ENCODE measurements at regions not wholly inside any gene's neighbourhood (a gene's known extent, or its start where the extent isn't known, plus 50 kb on each side); places are given as distances from the start of the nearest gene placed in this dataset.

GRCh38 chr16:80287674-80288073, 253.1 kb upstream of the DYNLRB2 start:
- TF ChIP-seq EZH2phosphoT487 (IDR thresholded peaks at IDR 0.05; ENCODE audit: borderline replicate concordance, low read length) (no peak), CTCF (conservative IDR thresholded peaks at IDR 0.05; ENCODE audit: low read depth, low read length) (no peak), EZH2 (IDR thresholded peaks at IDR 0.05; ENCODE audit: low read length, unreplicated experiment) (no peak)
- ChIA-PET CTCF (no interaction called here), POLR2A (ENCODE audit: unreplicated experiment) (no interaction called here)
- Histone ChIP-seq H3K27ac (ENCODE audit: low read length) (no peak overlapping the region), H3K27me3 (ENCODE audit: low read length) (no peaks in the 10 kb centered on the region), H3K9ac (ENCODE audit: low read length) (no peak overlapping the region), H3K9me3 (ENCODE audit: low read length) (no peaks in the 10 kb centered on the region), H3K4me2 (ENCODE audit: low read length) (no peak overlapping the region), H2AFZ (ENCODE audit: low read length) (no peak overlapping the region), H3K36me3 (ENCODE audit: low read depth, low read length) (no peaks in the 10 kb centered on the region), H3K4me1 (ENCODE audit: insufficient read depth, low read length) (no peaks in the 10 kb centered on the region), H3K9me2 (replicated peaks; ENCODE audit: low read length) (no peaks in the 10 kb centered on the region), H3F3A (ENCODE audit: low read length, unreplicated experiment) (no peaks in the 10 kb centered on the region), H3K79me2 (ENCODE audit: low read length) (no peaks in the 10 kb centered on the region), H3K4me3 (ENCODE audit: low read length) (no peak overlapping the region), H4K20me1 (ENCODE audit: low read length) (no peaks in the 10 kb centered on the region)
- DNase-seq (no peak), ATAC-seq (no peak)
- BruUV-seq (replicated peaks), result no TSS peak
- intact Hi-C loops (cut with micrococcal nuclease), result no loop called here

GRCh38 chr16:80285104-80285503, 255.7 kb upstream of the DYNLRB2 start:
- TF ChIP-seq EZH2phosphoT487 (IDR thresholded peaks at IDR 0.05; ENCODE audit: borderline replicate concordance, low read length) (no peak), CTCF (conservative IDR thresholded peaks at IDR 0.05; ENCODE audit: low read depth, low read length) (no peak), EZH2 (IDR thresholded peaks at IDR 0.05; ENCODE audit: low read length, unreplicated experiment) (no peak)
- Histone ChIP-seq H3K27ac (ENCODE audit: low read length) (no peak overlapping the region), H3K9ac (ENCODE audit: low read length) (no peak overlapping the region), H3F3A (ENCODE audit: low read length, unreplicated experiment) (no peaks in the 10 kb centered on the region), H2AFZ (ENCODE audit: low read length) (no peak overlapping the region), H4K20me1 (ENCODE audit: low read length) (no peaks in the 10 kb centered on the region), H3K79me2 (ENCODE audit: low read length) (no peaks in the 10 kb centered on the region), H3K4me3 (ENCODE audit: low read length) (no peak overlapping the region), H3K9me2 (replicated peaks; ENCODE audit: low read length) (no peaks in the 10 kb centered on the region), H3K36me3 (ENCODE audit: low read depth, low read length) (no peaks in the 10 kb centered on the region), H3K4me1 (ENCODE audit: insufficient read depth, low read length) (no peaks in the 10 kb centered on the region), H3K9me3 (ENCODE audit: low read length) (no peaks in the 10 kb centered on the region), H3K4me2 (ENCODE audit: low read length) (no peak overlapping the region), H3K27me3 (ENCODE audit: low read length) (no peaks in the 10 kb centered on the region)
- ChIA-PET CTCF (no interaction called here), POLR2A (ENCODE audit: unreplicated experiment) (no interaction called here)
- DNase-seq (no peak), ATAC-seq (no peak)
- BruUV-seq (replicated peaks), result no TSS peak
- intact Hi-C loops (cut with micrococcal nuclease), result no loop called here

- Histone ChIP-seq H3K27me3 (ENCODE audit: low read length) (no peaks in the 10 kb centered on the region), H2AFZ (ENCODE audit: low read length) (no peak overlapping the region), H4K20me1 (ENCODE audit: low read length) (no peaks in the 10 kb centered on the region), H3K9me3 (ENCODE audit: low read length) (no peaks in the 10 kb centered on the region), H3K27ac (ENCODE audit: low read length) (no peak overlapping the region), H3K79me2 (ENCODE audit: low read length) (no peaks in the 10 kb centered on the region), H3K36me3 (ENCODE audit: low read depth, low read length) (no peaks in the 10 kb centered on the region), H3K4me1 (ENCODE audit: insufficient read depth, low read length) (no peaks in the 10 kb centered on the region), H3K9me2 (replicated peaks; ENCODE audit: low read length) (no peaks in the 10 kb centered on the region), H3K4me3 (ENCODE audit: low read length) (no peak overlapping the region), H3F3A (ENCODE audit: low read length, unreplicated experiment) (no peaks in the 10 kb centered on the region), H3K9ac (ENCODE audit: low read length) (no peak overlapping the region), H3K4me2 (ENCODE audit: low read length) (no peak overlapping the region)
- ChIA-PET CTCF (no interaction called here), POLR2A (ENCODE audit: unreplicated experiment) (no interaction called here)
- TF ChIP-seq EZH2 (IDR thresholded peaks at IDR 0.05; ENCODE audit: low read length, unreplicated experiment) (no peak), CTCF (conservative IDR thresholded peaks at IDR 0.05; ENCODE audit: low read depth, low read length) (no peak), EZH2phosphoT487 (IDR thresholded peaks at IDR 0.05; ENCODE audit: borderline replicate concordance, low read length) (no peak)
- intact Hi-C loops (cut with micrococcal nuclease), result no loop called here
- BruUV-seq (replicated peaks), result no TSS peak
- no peak for DNase-seq
- ATAC-seq, result no peak
Measured at GRCh38 chr16:80283466-80284392, 257.1 kb upstream of the DYNLRB2 start.

All from PC-3 (cell line).